Activated naive CD4-positive, alpha-beta T cell treated with anti-CD3 and anti-CD28 coated beads, Interleukin-2, amount 50 U/mL, for 16 hours (primary cell): ENCODE measurements at regions not wholly inside any gene's neighbourhood (a gene's known extent, or its start where the extent isn't known, plus 50 kb on each side); places are given as distances from the start of the nearest gene placed in this dataset.
"Not testable (repeated sequence)": the region's sequence is repeated elsewhere in the genome, so short reads cannot be mapped to it uniquely, and the experiment has no call there.

Source experiments
- DNase-seq: peaks from one replicate; pipeline ENCODE4 v3.0.0-alpha.2; 2020

DNA sequence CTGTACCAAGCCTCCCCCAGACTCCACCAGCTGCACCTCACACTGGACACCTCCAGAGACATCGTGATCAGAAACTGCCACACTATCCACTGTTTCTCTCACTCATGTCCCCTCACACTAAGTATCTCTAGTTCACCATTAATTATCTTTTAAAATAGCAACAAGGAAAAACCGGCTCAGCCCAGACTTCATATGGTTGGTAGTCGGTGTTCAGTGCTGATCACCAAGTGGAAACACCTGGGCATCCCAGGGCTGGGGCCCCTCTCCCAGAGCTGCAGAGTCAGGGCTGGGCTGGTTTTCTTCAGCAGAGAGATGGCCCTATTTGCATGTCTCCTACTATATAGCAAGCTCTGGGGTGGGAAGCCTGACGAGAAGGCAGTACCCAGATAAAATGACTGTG is 1140.0 kb downstream of the TMEM121 start:
- DNase-seq = no peak

DNA sequence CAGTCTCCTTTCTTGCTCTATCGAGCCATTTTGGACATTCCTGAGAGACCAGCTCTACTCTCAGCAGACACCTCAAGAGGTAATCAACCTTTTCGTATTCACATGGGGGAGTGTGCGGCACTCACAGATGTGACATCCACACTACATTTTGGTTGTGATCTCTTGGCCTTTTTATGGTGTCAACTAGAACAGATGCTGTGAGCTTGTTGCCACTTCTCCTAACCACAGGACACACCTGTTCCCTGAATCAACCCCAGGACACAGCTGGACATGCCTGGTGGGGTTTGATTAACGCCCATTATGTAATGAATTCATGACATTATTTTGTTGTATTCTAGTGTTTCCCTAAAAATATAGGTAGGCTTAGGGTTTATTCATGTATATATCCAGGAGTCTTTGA is 1143.6 kb downstream of the TMEM121 start:
- no peak for DNase-seq

DNA sequence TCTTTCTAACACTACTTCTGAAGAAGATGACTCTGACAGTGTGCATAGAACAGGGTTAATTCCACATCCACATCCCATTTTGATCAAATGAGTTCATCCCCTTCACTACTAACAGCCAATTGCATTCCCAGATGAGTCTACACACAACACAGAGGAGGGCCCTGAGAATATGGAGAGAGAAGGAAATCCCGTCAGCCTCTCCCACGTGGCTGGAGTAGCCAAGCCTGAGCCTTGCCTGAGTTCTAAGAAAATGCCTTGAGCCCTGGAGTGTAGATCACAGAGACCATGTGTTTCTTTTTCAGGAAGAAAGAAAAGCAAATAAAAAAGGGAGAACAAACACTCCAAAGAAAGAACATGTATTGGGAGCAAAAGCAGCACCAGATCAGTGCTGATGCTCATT is 1147.7 kb downstream of the TMEM121 start:
- not testable (repeated sequence) for DNase-seq

DNA sequence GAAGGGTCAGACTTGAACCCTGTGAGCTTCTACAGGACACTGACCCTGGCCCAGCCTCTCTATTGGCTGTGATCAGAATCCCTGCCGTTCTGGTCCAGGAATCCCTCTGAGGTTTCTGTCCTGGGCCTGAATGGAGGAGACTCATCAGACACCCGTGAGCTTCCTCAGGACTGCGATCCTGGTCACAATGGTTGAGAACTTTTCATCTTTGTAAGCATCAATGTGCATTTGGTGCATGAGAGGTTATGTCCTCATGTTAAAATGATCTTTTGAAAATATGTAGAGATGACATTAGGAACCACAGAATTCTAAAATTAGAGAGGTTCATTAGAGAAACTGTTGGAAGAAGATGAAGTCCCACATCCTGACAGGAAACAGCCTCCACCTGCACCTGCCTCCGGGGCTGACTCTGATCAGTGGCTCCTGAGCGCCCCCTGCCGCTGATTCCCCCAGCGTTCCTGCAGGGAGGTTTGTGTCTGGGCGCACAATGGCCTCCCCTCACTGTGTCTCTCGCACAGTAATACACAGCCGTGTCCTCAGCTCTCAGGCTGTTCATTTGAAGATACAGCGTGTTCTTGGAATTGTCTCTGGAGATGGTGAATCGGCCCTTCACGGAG is 1148.2 kb downstream of the TMEM121 start:
- DNase-seq = not testable (repeated sequence)

DNA sequence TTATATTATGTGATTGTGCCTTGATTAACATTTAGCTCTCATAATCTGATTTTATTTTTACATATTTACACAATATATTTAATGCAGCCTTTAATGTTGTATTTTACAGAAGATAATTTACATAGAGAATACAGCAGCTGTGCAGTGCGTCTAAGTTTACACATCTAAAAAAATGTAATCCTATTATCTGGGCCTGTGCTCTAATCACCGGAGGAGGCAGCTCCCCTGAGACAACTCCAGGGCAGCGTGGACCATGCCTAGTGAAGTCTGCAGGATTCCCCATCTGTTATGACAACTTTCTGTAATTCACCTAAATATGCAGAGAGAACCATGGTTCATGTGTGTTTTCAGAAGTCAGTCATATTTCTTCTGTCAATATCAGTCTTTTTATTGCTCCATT is 1149.3 kb downstream of the TMEM121 start:
- DNase-seq = not testable (repeated sequence)

DNA sequence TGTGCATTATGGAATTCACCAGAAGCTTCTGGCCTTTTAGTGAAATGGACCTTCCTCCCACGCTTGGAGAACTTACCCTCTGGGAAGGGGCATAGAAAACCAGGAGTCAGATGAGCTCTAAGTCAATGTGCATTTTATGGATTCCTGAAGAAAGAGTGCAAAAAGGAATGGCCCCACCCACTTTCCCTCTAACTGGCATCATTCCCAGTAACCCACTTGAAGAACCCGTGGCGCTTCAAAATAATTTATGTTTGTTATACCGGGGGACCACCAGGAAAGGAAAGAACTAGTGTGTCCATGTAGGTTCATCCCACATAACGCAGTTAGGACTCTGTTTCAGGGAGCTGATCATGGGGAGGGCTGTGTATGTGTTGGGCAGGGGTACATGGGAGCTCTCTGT is 1153.4 kb downstream of the TMEM121 start:
- no peak for DNase-seq

DNA sequence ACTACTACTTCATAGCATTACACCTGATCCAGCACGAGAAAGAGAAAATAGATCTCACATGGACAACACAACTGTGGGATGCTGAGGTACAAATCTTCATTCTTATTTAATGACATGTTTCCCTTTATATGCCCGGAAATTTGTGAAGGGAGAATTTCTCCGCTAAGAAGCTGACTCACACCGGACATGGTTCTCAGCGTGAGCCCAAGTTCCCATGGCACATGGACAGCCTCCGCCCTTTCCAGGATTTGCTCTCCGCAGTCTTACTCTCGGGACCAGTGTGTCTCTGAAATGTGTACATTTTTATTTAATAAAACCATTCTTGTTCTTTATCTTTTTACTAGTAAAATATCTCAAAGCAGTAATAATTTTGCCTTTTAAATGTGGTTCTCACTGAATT is 1154.8 kb downstream of the TMEM121 start:
- no peak for DNase-seq

DNA sequence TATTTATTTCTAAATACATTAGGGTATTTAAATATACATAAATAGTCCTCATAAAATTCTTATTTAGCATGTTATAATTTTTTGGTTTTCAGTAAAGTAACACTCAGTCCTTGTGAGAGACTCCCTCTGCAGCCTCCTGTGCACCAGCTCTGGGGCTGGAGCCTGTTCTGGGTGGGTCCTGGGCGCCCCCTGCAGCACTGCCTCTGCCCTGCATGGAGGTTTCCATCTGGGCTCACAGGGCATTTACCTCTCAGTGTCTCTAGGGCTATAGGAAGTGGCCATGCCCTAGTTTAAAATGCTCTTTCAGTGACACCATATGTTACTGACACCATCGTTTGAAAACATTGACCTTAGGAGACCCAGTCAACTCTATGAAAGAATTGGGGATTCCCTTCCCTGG is 1155.2 kb downstream of the TMEM121 start:
- no peak for DNase-seq

DNA sequence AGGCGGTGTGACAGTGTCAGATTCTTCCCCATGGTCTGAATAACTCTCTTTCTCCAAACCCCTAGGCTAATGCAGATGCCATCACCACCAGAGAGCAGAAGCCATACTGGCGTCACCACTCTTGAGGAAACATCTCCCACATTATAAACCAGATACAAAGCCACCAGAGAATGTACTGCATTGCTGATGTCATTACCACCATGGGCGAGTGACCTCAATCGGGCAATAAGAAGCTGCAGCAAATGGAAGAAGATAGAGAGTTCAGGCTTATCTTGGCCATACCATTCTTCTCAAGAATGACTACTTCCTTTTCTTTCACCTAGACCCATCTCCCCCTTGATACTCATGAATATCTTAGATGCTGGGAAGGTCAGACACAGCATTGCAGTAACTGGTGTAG is 1157.2 kb downstream of the TMEM121 start:
- no peak for DNase-seq

DNA sequence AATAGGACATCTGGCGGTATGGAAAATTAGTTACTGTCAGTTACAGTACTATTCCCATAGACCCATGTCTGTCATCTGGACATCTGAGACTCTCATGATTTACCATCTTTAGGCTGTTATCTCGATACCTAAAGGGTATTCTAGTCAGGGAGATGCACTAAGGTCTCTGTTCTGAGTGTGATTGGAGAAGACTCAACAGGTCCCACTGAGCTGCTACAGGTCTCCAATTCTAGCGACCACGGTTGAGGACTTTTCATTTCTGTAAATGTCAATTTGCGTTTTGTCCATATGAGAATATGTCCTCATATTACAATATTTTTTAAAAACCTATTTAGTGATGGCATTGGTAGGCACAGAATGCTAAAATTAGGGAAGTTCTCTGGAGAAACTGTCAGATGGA is 1160.2 kb downstream of the TMEM121 start:
- DNase-seq = no peak

DNA sequence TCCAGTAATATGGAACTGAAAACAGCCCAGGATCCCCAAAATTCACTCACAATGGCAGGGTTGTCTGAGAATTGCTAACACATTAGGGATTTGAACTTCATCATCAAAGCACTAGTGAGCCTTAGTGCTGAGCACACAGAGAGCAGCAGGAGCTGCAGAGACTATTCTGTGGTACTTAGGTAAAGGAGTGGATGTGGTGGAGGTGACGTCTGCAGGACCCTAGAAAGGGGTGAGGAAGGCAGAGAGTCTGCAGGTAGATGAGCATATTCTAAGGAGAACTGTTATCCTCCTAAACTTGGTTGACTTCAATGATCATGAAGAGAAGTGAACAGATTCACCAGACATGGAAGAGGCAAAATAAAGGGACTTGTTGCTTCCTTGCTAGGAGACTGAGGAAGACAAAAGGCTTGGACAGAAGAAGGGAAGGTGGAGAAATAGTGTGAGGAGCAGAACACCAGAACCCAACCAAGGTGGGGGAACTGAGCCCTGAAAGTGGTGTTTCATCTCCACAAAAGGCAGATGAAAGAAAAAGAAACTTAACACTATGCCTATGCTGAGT is 1164.0 kb downstream of the TMEM121 start:
- no peak for DNase-seq

DNA sequence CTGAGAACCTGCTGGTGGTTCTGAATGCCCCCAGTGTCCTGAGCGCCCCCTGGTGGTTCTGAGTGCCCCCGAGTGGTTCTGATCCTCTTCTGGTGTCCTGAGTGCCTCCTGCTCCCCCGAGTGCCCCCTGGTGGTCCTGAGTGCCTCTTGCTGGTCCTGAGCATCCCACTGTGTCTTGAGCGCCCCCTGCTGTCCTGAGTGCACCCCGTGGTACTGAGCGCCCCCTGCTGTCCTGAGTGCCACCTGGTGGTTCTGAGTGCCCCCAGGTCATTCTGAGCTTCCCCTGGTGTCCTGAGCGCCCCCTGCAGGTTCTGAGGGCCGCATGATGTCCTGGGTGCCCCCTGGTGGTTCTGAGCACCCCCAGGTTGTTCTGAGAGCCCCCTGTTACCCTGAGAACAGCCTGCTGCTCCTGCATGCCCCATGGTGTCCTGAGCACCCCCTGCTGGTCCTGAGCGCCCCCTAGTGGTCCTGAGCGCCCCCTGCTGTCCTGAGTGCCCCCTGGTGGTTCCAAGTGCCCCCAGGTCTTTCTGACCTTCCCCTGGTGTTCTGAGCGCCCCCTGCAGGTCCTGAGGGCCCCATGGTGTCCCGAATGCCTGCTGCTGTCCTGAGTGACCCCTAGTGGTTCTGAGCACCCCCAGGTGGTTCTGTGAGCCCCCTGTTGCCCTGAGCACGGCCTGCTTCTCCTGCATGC is 1165.4 kb downstream of the TMEM121 start:
- peak; percentile 67 for DNase-seq

DNA sequence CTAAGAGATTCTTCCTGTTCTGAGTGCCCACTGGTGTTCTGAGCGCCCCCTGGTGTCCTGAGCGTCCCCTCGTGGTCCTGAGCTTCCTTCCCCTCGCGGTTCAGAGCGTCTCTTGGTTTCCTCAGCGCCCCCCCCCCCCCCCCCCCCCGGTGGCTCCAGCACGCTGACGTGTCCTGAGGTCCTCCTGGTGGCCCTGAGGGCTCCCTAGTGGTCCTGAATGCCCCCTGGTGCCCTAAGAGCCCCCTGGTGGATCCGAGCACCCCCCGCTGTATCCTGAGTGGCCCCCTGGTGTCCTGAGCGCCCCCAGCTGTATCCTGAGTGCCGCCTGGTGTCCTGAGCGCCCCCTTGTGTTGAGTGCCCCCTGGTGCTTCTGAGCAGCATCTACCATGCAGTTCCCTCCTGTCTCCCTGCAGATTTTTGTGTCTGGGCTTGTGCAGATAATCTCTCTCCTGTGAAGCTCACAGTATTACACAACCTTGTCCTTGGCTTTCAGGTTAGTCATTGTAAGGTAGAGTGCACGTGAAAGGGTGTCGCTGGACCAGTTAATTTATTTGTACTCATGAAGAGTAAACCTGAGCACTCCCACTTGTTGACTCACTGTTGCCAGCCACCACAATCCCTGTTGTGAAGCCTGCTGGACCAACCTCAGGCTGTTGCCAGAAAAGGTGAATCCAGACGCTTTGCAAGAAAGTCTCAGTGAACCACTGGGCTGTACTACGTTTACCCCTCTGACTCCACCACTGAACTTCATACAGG is 1168.4 kb downstream of the TMEM121 start:
- peak; percentile 78 for DNase-seq

DNA sequence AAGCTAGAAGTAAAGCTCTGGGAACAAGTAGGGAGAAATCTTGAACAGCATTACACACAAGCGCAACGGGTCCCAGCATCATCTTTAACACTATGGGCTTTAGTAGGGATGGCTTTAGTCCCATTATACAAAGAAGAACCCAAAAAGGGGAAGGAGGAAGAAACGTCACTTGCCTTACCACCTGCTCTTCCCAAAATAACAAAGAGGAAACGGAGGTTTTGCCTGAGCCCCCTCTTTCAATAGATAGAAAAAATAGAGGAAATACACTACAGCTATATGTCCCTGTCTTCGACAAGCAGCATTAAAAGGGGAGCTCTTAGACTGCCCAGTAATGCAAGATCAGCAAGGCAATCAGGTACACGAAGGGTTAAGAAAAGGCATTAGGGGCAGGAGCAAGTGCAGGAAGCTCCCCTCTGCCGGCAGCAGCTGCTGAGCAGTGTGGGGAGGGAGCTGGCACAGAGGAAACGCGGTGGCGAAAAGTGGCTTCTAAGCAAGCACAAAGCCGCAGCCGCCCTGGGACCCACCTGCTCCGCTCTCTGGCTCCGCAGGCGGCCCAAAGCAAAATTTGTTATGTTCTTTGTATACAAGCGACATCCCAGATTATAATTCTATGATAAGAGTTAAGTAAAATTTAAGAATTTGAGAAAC is 1172.4 kb downstream of the TMEM121 start:
- not testable (repeated sequence) for DNase-seq

DNA sequence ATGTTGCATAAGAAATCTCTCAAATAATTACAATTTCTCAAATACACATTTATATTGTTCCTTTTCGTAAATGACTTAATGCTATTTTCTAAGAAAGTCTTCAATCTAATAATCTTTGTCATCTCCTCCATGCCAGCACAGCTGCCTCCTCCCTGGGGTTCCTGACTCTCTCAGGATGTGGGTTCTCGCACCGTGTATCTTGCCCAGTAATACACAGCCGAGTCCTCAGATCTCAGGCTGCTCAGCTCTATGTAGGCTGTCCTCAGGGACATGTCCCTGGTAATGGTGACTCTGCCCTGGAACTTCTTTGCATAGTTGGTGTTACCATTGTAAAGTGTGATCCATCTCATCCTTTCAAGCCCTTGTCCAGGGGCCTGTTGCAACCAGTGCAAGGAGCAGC is 1177.3 kb downstream of the TMEM121 start:
- DNase-seq = not testable (repeated sequence)

DNA sequence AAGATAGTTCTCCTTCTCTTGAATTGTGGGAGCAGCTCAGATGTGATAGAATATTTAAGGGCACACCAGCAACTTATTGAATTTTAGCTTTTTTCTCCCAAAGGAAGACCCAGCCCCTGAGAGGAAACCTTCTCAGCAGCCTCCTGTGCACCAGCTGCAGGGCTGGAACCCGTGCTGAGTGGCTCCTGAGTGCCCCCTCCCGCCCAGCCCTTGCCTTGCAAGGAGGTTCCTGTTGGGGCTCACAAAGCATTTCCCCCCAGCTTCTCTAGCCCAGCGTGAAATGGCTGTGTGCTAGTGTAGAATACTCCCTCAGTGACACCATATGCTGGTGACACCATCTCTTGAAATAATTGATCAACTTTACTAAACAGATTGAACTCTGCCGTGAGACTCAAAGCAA is 1180.1 kb downstream of the TMEM121 start:
- not testable (repeated sequence) for DNase-seq

DNA sequence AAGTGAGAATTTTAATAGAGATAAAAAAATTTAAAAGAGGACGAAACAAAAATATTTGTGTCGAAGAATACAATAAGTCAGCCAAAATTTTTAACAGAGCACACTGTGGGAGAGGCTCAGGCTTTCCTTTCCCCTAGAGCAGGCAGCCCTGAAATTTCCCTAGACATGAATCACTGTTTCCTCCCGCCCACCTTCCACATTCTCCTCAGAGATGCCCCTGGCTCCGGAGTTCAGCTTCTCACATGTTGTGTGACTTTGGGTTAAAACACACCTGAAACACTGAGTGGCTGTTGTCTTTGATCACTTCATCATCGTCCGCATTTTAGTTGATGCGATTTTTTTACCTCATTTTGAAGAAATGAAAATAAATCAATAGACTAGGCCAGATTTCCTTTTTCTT is 1183.8 kb downstream of the TMEM121 start:
- not testable (repeated sequence) for DNase-seq

DNA sequence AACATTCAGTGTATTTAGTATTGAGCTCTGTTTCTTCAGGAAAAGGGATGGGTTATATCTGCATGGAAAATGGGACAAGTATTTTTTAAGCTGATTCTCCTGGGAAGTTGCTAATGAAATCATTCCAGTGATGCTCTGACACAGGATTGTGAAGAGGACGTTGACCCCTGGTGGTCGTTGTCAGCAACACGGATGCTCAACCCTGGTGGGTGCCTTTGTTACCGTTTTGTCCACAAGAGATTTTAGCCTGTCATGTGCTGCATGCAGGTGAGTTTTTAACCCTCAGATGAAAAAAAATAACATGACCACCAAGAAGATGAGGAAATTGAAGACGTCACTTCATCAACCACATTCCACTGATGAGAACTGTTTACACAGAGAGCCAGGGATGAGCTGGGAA is 1186.1 kb downstream of the TMEM121 start:
- peak; percentile 13 for DNase-seq

DNA sequence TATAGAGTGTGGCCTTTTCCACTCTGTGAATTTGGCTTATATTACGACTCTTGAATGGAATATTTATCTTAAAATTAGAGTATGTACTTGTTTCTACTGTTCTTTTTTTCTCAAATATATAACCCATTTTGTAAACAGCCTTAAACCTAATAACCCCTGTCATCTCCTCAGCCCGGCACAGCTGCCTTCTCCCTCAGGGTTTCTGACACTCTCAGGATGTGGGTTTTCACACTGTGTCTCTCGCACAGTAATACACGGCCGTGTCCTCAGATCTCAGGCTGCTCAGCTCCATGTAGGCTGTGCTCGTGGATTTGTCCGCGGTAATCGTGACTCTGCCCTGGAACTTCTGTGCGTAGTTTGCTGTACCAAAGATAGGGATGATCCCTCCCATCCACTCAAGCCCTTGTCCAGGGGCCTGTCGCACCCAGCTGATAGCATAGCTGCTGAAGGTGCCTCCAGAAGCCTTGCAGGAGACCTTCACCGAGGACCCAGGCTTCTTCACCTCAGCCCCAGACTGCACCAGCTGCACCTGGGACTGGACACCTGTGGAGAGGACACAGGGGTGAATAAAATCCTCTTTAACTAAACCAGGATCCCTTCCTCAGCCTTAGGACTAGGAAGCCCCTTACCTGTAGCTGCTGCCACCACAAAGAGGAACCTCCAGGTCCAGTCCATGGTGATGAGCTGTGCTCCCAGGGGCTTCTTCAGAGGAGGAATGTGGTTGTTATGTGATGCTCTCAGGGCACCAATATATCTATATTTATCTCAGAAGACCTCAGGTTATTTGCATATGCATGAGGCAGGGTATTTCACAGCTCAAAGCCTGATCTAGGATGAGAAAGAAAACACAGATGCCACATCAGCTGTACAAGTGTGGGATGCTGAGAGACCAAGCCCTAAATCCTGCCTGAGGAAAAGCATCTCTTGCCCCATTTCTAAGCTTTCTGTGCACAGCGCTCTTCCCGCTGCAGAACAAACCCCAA is 1188.4 kb downstream of the TMEM121 start:
- not testable (repeated sequence) for DNase-seq

DNA sequence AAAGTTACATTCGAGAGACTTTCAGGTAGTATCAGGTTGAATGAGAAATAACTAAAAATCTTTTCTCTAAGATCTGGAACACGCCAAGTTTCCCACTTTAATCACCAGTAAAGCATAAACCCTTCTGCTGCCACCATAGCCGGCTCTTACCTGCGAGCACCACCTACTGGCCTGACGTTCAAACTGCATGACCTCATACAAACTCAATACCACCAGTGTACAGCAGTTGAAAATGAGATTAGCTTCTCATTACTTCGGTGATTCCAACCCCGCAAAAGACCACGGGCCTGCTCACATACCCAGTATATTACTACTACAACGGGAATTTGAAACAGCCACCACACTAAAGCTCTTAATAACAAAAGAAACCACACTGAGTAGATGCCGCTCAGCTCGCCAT is 1191.2 kb downstream of the TMEM121 start:
- not testable (repeated sequence) for DNase-seq

DNA sequence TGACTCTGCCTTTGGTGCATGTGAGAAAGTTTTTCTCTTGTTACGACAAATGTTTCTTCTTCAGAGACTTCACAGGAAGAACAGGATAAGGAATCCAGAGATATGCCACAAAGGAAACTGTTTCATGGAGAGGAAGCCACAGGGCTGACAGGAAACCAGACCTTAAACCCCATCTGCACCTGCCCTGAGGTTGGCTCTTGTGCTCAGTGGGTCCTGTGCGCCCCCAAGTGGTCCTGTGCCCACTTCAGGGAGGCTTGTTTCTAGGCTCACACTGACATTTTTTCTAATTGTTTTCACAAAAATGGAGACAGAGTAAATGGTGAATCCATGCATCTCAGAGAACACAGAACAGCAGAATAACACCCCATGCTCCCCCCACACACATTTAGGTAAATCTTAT is 1193.5 kb downstream of the TMEM121 start:
- DNase-seq = not testable (repeated sequence)

DNA sequence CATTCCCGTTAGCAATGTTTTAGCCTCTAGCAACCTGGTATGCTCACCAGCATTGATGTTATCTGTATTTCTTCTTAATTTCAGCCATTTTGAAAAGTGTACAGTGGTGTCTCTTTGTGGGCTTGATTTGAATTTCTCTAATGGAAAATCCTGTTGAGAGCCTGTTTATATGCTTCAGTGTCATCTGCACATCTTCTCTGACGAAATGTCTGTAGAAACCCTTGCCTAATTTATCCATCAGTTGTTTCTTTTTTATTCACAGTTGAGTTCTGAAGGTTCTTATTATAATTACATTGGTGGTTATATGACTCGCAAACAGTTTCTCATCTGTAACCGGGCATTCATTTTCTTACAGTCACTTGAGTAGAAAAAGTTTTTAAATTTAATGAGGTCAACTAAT is 1195.5 kb downstream of the TMEM121 start:
- not testable (repeated sequence) for DNase-seq
